ENCODE measurements at regions not wholly inside any gene's neighbourhood (a gene's known extent, or its start where the extent isn't known, plus 50 kb on each side); places are given as distances from the start of the nearest gene placed in this dataset.

- TF ChIP-seq CTCF (IDR thresholded peaks at IDR 0.05) = no peak
- Histone ChIP-seq H3K4me3 (no peak overlapping the region), H3K27ac (no peak overlapping the region), H3K27me3 (no peaks in the 10 kb centered on the region), H3K9me3 (peaks cover 0 to 3% of the 10 kb centered on the region in 2 donors), H3K4me1 (no peaks in the 10 kb centered on the region), H3K36me3 (no peaks in the 10 kb centered on the region)
- DNase-seq (ENCODE audit: low spot score) = no peak
Measured at GRCh38 chr6:165936660-165937059, 231.0 kb downstream of the TBXT start.

- Histone ChIP-seq H3K27ac (no peak overlapping the region), H3K9me3 (no peaks in the 10 kb centered on the region), H3K36me3 (no peaks in the 10 kb centered on the region), H3K4me3 (no peak overlapping the region), H3K4me1 (no peaks in the 10 kb centered on the region), H3K27me3 (no peaks in the 10 kb centered on the region)
- no peak for DNase-seq (ENCODE audit: low spot score)
- TF ChIP-seq CTCF (IDR thresholded peaks at IDR 0.05) = no peak
Measured at GRCh38 chr6:165936096-165936495, 231.6 kb downstream of the TBXT start.

GRCh38 chr6:165931675-165932074 is 236.0 kb downstream of the TBXT start:
- no peaks in the 10 kb centered on the region for H3K9me3 ChIP-seq
- no peaks in the 10 kb centered on the region for H3K4me1 ChIP-seq
- H3K4me3 ChIP-seq = no peak overlapping the region
- TF ChIP-seq CTCF (IDR thresholded peaks at IDR 0.05) = no peak
- H3K36me3 ChIP-seq = no peaks in the 10 kb centered on the region
- no peak overlapping the region for H3K27ac ChIP-seq
- DNase-seq (ENCODE audit: low spot score) = no peak
- H3K27me3 ChIP-seq = no peaks in the 10 kb centered on the region

GRCh38 chr6:165930668-165931214 is 236.9 kb downstream of the TBXT start:
- H3K36me3 ChIP-seq = no peaks in the 10 kb centered on the region
- DNase-seq (ENCODE audit: low spot score) = no peak
- H3K4me3 ChIP-seq = no peak overlapping the region
- H3K4me1 ChIP-seq = no peaks in the 10 kb centered on the region
- no peak for TF ChIP-seq CTCF (IDR thresholded peaks at IDR 0.05)
- no peaks in the 10 kb centered on the region for H3K27me3 ChIP-seq
- H3K9me3 ChIP-seq = no peaks in the 10 kb centered on the region
- no peak overlapping the region for H3K27ac ChIP-seq

- no peaks in the 10 kb centered on the region for H3K36me3 ChIP-seq
- no peak overlapping the region for H3K4me3 ChIP-seq
- H3K4me1 ChIP-seq = no peaks in the 10 kb centered on the region
- H3K9me3 ChIP-seq = no peaks in the 10 kb centered on the region
- TF ChIP-seq CTCF (IDR thresholded peaks at IDR 0.05) = no peak
- no peaks in the 10 kb centered on the region for H3K27me3 ChIP-seq
- no peak overlapping the region for H3K27ac ChIP-seq
- no peak for DNase-seq (ENCODE audit: low spot score)
Measured at GRCh38 chr6:165929607-165930006, 238.0 kb downstream of the TBXT start.

- no peaks in the 10 kb centered on the region for H3K4me1 ChIP-seq
- no peak for TF ChIP-seq CTCF (IDR thresholded peaks at IDR 0.05)
- H3K36me3 ChIP-seq = no peaks in the 10 kb centered on the region
- no peak overlapping the region for H3K4me3 ChIP-seq
- no peaks in the 10 kb centered on the region for H3K9me3 ChIP-seq
- H3K27ac ChIP-seq = no peak overlapping the region
- no peaks in the 10 kb centered on the region for H3K27me3 ChIP-seq
- DNase-seq (ENCODE audit: low spot score) = no peak
Measured at GRCh38 chr6:165926378-165926777, 241.3 kb downstream of the TBXT start.
